Endothelial cell (in vitro differentiated cells): ENCODE measurements at regions not wholly inside any gene's neighbourhood (a gene's known extent, or its start where the extent isn't known, plus 50 kb on each side); places are given as distances from the start of the nearest gene placed in this dataset.

Experiments used
- DNase-seq: peaks from one replicate; pipeline ENCODE4 v3.0.0; 2021; ENCODE audit warnings: low spot score
- H3K27ac Mint-ChIP-seq: one replicate; pipeline ENCODE4 v1.8.0; 2021; ENCODE audit warnings: mixed read lengths, inconsistent platforms; ENCODE audit not compliant: unreplicated experiment
- H3K27me3 Mint-ChIP-seq: one replicate; pipeline ENCODE4 v1.8.0; 2021; ENCODE audit warnings: mild to moderate bottlenecking, moderate library complexity, mixed read lengths, inconsistent platforms; ENCODE audit not compliant: unreplicated experiment
- H3K36me3 Mint-ChIP-seq: one replicate; pipeline ENCODE4 v1.8.0; 2021; ENCODE audit warnings: mild to moderate bottlenecking, low read depth, mixed read lengths, inconsistent platforms; ENCODE audit not compliant: unreplicated experiment
- H3K4me1 Mint-ChIP-seq: one replicate; pipeline ENCODE4 v1.8.0; 2021; ENCODE audit warnings: mild to moderate bottlenecking, mixed read lengths, inconsistent platforms; ENCODE audit not compliant: unreplicated experiment
- H3K4me3 Mint-ChIP-seq: one replicate; pipeline ENCODE4 v1.8.0; 2021; ENCODE audit warnings: mild to moderate bottlenecking, mixed read lengths, inconsistent platforms; ENCODE audit not compliant: unreplicated experiment
- H3K9me3 Mint-ChIP-seq: one replicate; pipeline ENCODE4 v1.8.0; 2021; ENCODE audit warnings: mixed read lengths, inconsistent platforms; ENCODE audit not compliant: unreplicated experiment
- TF ChIP-seq, protein P1 (sequence below): fragments of 200-600 bp; sonication (generic); IDR thresholded peaks from one replicate; pipeline ENCODE4 v1.5.0; 2021; ENCODE audit warnings: antibody characterized with exemption; ENCODE audit not compliant: unreplicated experiment

- Mint-ChIP-seq H3K4me1 (no peaks in the 10 kb centered on the region), H3K27me3 (peaks cover 2% of the 10 kb centered on the region), H3K27ac (no peak overlapping the region), H3K4me3 (no peak overlapping the region), H3K36me3 (no peaks in the 10 kb centered on the region), H3K9me3 (no peaks in the 10 kb centered on the region)
- DNase-seq = no peak
- TF ChIP-seq, protein P1, sequence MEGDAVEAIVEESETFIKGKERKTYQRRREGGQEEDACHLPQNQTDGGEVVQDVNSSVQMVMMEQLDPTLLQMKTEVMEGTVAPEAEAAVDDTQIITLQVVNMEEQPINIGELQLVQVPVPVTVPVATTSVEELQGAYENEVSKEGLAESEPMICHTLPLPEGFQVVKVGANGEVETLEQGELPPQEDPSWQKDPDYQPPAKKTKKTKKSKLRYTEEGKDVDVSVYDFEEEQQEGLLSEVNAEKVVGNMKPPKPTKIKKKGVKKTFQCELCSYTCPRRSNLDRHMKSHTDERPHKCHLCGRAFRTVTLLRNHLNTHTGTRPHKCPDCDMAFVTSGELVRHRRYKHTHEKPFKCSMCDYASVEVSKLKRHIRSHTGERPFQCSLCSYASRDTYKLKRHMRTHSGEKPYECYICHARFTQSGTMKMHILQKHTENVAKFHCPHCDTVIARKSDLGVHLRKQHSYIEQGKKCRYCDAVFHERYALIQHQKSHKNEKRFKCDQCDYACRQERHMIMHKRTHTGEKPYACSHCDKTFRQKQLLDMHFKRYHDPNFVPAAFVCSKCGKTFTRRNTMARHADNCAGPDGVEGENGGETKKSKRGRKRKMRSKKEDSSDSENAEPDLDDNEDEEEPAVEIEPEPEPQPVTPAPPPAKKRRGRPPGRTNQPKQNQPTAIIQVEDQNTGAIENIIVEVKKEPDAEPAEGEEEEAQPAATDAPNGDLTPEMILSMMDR = no peak
Observed at GRCh38 chr12:58513301-58513834, 406.9 kb downstream of the LRIG3 start.

DNA sequence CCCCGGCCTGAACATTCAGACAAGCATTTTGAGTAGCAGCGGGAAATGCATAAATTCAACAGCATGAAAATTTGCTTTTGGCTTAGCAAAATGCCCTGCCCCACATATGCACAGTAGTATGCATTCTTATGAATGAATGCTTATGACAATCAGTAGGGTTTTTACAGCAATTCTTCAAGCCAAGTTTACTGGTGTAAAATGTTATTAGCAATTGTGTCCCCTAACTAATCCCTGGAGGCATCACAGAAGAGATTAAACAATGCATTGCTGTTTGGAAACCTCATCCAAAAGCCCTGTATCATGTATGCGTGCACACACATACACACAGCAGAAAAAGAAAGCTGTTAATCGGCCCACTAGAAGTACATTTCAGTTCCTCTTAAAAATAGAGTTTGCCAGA is 406.5 kb downstream of the LRIG3 start:
- TF ChIP-seq, protein P1 = no peak
- H3K27me3 Mint-ChIP-seq = peaks cover 2% of the 10 kb centered on the region
- H3K4me3 Mint-ChIP-seq = no peak overlapping the region
- H3K4me1 Mint-ChIP-seq = no peaks in the 10 kb centered on the region
- H3K36me3 Mint-ChIP-seq = peaks cover 4% of the 10 kb centered on the region
- peaks cover 4% of the 10 kb centered on the region for H3K9me3 Mint-ChIP-seq
- H3K27ac Mint-ChIP-seq = no peak overlapping the region
- DNase-seq = no peak

GRCh38 chr12:58519839-58520238 is 400.5 kb downstream of the LRIG3 start:
- Mint-ChIP-seq H3K4me1 (no peaks in the 10 kb centered on the region), H3K36me3 (peaks cover 5% of the 10 kb centered on the region), H3K27ac (no peak overlapping the region), H3K4me3 (no peak overlapping the region), H3K27me3 (no peaks in the 10 kb centered on the region), H3K9me3 (peaks cover 4% of the 10 kb centered on the region)
- no peak for DNase-seq
- TF ChIP-seq, protein P1 = no peak

GRCh38 chr12:58521152-58521551 is 399.2 kb downstream of the LRIG3 start:
- Mint-ChIP-seq H3K9me3 (peaks cover 4% of the 10 kb centered on the region), H3K36me3 (peaks cover 5% of the 10 kb centered on the region), H3K4me1 (no peaks in the 10 kb centered on the region), H3K27me3 (no peaks in the 10 kb centered on the region), H3K4me3 (no peak overlapping the region), H3K27ac (no peak overlapping the region)
- TF ChIP-seq, protein P1 = no peak
- DNase-seq = no peak

GRCh38 chr12:58521796-58522195 is 398.5 kb downstream of the LRIG3 start:
- peaks cover 5% of the 10 kb centered on the region for H3K36me3 Mint-ChIP-seq
- no peaks in the 10 kb centered on the region for H3K4me1 Mint-ChIP-seq
- H3K4me3 Mint-ChIP-seq = no peak overlapping the region
- DNase-seq = no peak
- H3K9me3 Mint-ChIP-seq = peaks cover 4% of the 10 kb centered on the region
- TF ChIP-seq, protein P1 = no peak
- H3K27me3 Mint-ChIP-seq = no peaks in the 10 kb centered on the region
- H3K27ac Mint-ChIP-seq = no peak overlapping the region
